Astrocyte (in vitro differentiated cells and primary cell): ENCODE measurements at regions not wholly inside any gene's neighbourhood (a gene's known extent, or its start where the extent isn't known, plus 50 kb on each side); places are given as distances from the start of the nearest gene placed in this dataset.

Experiments
- DNase-seq: peaks from one replicate; pipeline ENCODE4 v3.0.0-alpha.2; 2010; ENCODE audit warnings: low read depth
- FAIRE-seq: peaks from 2 replicates; lab custom pipeline; 2011; peaks lifted over from hg19 to GRCh38; lab: Jason Lieb, UNC
- H2AFZ ChIP-seq: 2 replicates; pipeline ENCODE4 v1.6.0; 2012; ENCODE audit warnings: low read depth, low read length, inconsistent platforms
- H3K27ac ChIP-seq: 2 replicates; pipeline ENCODE4 v1.5.1; 2011; ENCODE audit warnings: low read depth, low read length, inconsistent platforms
- H3K27me3 ChIP-seq: 2 replicates; pipeline ENCODE4 v1.6.0; 2011; ENCODE audit warnings: low read length, inconsistent platforms; ENCODE audit not compliant: insufficient read depth
- H3K36me3 ChIP-seq: 2 replicates; pipeline ENCODE4 v1.5.1; 2011; ENCODE audit warnings: low read length, inconsistent platforms; ENCODE audit not compliant: insufficient read depth
- H3K4me1 ChIP-seq: 2 replicates; pipeline ENCODE4 v1.5.1; 2011; ENCODE audit warnings: low read length, inconsistent platforms; ENCODE audit not compliant: insufficient read depth
- H3K4me2 ChIP-seq: 2 replicates; pipeline ENCODE4 v1.6.0; 2012; ENCODE audit warnings: low read length, inconsistent platforms
- H3K4me3 ChIP-seq: 2 replicates; pipeline ENCODE4 v1.5.1; 2011; ENCODE audit warnings: low read depth, mild to moderate bottlenecking, low read length, inconsistent platforms; ENCODE audit not compliant: insufficient read depth
- H3K79me2 ChIP-seq: 2 replicates; pipeline ENCODE4 v1.6.0; 2012; ENCODE audit warnings: mild to moderate bottlenecking, low read length, inconsistent platforms; ENCODE audit not compliant: insufficient read depth
- H3K9ac ChIP-seq: 2 replicates; pipeline ENCODE4 v1.6.0; 2012; ENCODE audit warnings: mild to moderate bottlenecking, low read length, inconsistent platforms
- H3K9me3 ChIP-seq: 2 replicates; pipeline ENCODE4 v1.5.1; 2012; ENCODE audit warnings: low read depth, mild to moderate bottlenecking, low read length, inconsistent platforms; ENCODE audit not compliant: insufficient read depth
- H4K20me1 ChIP-seq: 2 replicates; pipeline ENCODE4 v1.6.0; 2012; ENCODE audit warnings: low read length, inconsistent platforms; ENCODE audit not compliant: insufficient read depth
- H3K27ac Mint-ChIP-seq: one replicate; pipeline ENCODE4 v1.8.0; 2021; ENCODE audit warnings: mild to moderate bottlenecking, mixed read lengths; ENCODE audit not compliant: unreplicated experiment
- H3K27me3 Mint-ChIP-seq: one replicate; pipeline ENCODE4 v1.8.0; 2021; ENCODE audit warnings: low read depth, mixed read lengths; ENCODE audit not compliant: unreplicated experiment
- H3K36me3 Mint-ChIP-seq: one replicate; pipeline ENCODE4 v1.8.0; 2021; ENCODE audit warnings: low read depth, mixed read lengths; ENCODE audit not compliant: unreplicated experiment
- H3K4me1 Mint-ChIP-seq: one replicate; pipeline ENCODE4 v1.8.0; 2021; ENCODE audit warnings: low read depth, mixed read lengths; ENCODE audit not compliant: unreplicated experiment
- H3K4me3 Mint-ChIP-seq: one replicate; pipeline ENCODE4 v1.8.0; 2021; ENCODE audit warnings: mild to moderate bottlenecking, moderate library complexity, mixed read lengths; ENCODE audit not compliant: unreplicated experiment
- H3K9me3 Mint-ChIP-seq: one replicate; pipeline ENCODE4 v1.8.0; 2021; ENCODE audit warnings: mild to moderate bottlenecking, mixed read lengths; ENCODE audit not compliant: unreplicated experiment
- EZH2 ChIP-seq: IDR thresholded peaks from 2 replicates; pipeline ENCODE4 v1.6.1; 2012; ENCODE audit warnings: mild to moderate bottlenecking, low read length, inconsistent platforms; ENCODE audit not compliant: insufficient read depth
- TF ChIP-seq, protein P1 (sequence below): IDR thresholded peaks from 2 replicates; pipeline ENCODE4 v1.5.1; 2011; ENCODE audit warnings: low read depth, mild to moderate bottlenecking, inconsistent platforms, low read length, moderate library complexity; ENCODE audit not compliant: insufficient read depth

DNA sequence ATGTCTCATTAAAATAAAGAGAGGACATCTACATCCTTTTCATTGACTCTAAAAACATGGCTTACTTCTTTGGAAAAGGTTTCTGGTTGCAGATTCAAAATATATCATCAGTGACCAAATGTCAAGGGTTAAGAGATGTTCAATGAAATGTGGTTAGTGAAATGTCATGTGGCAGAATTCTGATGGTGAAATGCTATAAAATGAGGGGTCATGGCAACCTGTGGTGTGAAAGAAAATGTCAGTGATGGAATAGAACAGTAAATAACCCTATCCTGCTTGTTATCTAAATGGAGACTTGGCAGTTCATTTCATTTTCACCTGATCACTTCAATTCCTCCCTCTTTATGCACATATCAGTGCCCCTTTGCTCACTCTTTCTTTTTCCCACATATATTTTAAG lies 79.4 kb downstream of the TFPI2 start:
- Histone ChIP-seq H4K20me1 (no peaks in the 10 kb centered on the region), H3K36me3 (no peaks in the 10 kb centered on the region), H2AFZ (no peak overlapping the region), H3K27ac (no peak overlapping the region), H3K79me2 (no peaks in the 10 kb centered on the region), H3K27me3 (no peaks in the 10 kb centered on the region), H3K9ac (no peak overlapping the region), H3K4me2 (no peak overlapping the region), H3K4me1 (no peaks in the 10 kb centered on the region), H3K4me3 (no peak overlapping the region), H3K9me3 (no peaks in the 10 kb centered on the region)
- no peaks in the 10 kb centered on the region for H3K9me3 Mint-ChIP-seq
- H3K4me1 Mint-ChIP-seq, result no peaks in the 10 kb centered on the region
- DNase-seq, result no peak
- no peak overlapping the region for H3K4me3 Mint-ChIP-seq
- FAIRE-seq, result no peak
- H3K36me3 Mint-ChIP-seq, result no peaks in the 10 kb centered on the region
- no peak for TF ChIP-seq EZH2
- TF ChIP-seq, protein P1, sequence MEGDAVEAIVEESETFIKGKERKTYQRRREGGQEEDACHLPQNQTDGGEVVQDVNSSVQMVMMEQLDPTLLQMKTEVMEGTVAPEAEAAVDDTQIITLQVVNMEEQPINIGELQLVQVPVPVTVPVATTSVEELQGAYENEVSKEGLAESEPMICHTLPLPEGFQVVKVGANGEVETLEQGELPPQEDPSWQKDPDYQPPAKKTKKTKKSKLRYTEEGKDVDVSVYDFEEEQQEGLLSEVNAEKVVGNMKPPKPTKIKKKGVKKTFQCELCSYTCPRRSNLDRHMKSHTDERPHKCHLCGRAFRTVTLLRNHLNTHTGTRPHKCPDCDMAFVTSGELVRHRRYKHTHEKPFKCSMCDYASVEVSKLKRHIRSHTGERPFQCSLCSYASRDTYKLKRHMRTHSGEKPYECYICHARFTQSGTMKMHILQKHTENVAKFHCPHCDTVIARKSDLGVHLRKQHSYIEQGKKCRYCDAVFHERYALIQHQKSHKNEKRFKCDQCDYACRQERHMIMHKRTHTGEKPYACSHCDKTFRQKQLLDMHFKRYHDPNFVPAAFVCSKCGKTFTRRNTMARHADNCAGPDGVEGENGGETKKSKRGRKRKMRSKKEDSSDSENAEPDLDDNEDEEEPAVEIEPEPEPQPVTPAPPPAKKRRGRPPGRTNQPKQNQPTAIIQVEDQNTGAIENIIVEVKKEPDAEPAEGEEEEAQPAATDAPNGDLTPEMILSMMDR, result no peak
- H3K27me3 Mint-ChIP-seq, result no peaks in the 10 kb centered on the region
- H3K27ac Mint-ChIP-seq, result no peak overlapping the region

DNA sequence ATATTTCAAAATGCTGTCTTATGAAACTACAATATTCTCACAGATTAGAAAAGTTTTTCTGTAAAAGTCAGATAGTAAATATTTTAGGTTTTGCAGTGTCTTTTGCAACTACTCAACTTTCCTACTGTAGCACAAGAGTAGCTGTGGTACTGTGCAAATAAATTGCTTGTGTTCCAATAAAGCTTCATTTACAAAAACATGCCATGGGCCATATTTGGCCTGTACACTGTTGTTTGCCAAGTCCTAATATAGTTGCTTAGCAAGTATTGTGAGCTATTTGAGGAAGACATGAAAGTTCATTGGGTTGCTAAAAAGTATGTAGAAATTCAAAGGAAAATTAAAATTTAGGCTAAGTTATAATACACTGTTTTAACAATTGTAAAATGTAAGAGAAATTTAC lies 80.0 kb downstream of the TFPI2 start:
- H4K20me1 ChIP-seq, result no peaks in the 10 kb centered on the region
- no peaks in the 10 kb centered on the region for H3K27me3 ChIP-seq
- H3K9me3 ChIP-seq, result no peaks in the 10 kb centered on the region
- H3K4me3 ChIP-seq, result no peak overlapping the region
- TF ChIP-seq EZH2, result no peak
- TF ChIP-seq, protein P1, result no peak
- H3K4me1 ChIP-seq, result no peaks in the 10 kb centered on the region
- no peak overlapping the region for H3K4me2 ChIP-seq
- H3K36me3 ChIP-seq, result no peaks in the 10 kb centered on the region
- H3K27me3 Mint-ChIP-seq, result no peaks in the 10 kb centered on the region
- no peaks in the 10 kb centered on the region for H3K36me3 Mint-ChIP-seq
- no peak overlapping the region for H3K27ac Mint-ChIP-seq
- no peak overlapping the region for H3K4me3 Mint-ChIP-seq
- DNase-seq (no peak), FAIRE-seq (no peak)
- no peak overlapping the region for H3K27ac ChIP-seq
- H2AFZ ChIP-seq, result no peak overlapping the region
- no peaks in the 10 kb centered on the region for H3K79me2 ChIP-seq
- H3K4me1 Mint-ChIP-seq, result no peaks in the 10 kb centered on the region
- no peaks in the 10 kb centered on the region for H3K9me3 Mint-ChIP-seq
- no peak overlapping the region for H3K9ac ChIP-seq

DNA sequence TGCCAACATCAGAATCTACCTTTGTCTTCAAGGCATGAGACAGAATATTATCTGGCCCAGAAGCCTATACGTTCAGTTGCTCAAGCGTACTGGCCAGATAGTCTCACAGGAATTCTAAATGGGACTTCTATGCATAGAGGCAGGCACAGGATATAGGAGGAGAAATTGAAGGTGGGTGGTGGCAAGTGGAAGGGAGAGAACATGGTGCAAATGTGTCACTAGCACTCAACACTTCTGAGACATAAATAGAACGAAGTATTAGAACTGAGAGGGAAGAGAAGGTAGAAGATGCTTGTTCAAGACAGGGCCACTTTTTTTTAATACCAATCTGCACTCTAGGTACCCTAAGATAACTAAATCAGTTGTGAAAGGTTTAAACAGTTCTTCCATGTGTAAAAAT lies 85.8 kb downstream of the TFPI2 start:
- no peak for TF ChIP-seq EZH2
- TF ChIP-seq, protein P1, result no peak

More for the DNA sequence above, 85.8 kb downstream of the TFPI2 start:
- Mint-ChIP-seq H3K4me1 (no peaks in the 10 kb centered on the region), H3K4me3 (no peak overlapping the region), H3K27me3 (no peaks in the 10 kb centered on the region), H3K9me3 (peaks cover 2% of the 10 kb centered on the region), H3K36me3 (no peaks in the 10 kb centered on the region), H3K27ac (no peak overlapping the region)
- Histone ChIP-seq H3K9me3 (no peaks in the 10 kb centered on the region), H3K27me3 (no peaks in the 10 kb centered on the region), H3K4me2 (no peak overlapping the region), H3K4me3 (no peak overlapping the region), H3K9ac (no peak overlapping the region), H3K79me2 (no peaks in the 10 kb centered on the region), H2AFZ (no peak overlapping the region), H3K4me1 (no peaks in the 10 kb centered on the region), H3K27ac (no peak overlapping the region), H4K20me1 (no peaks in the 10 kb centered on the region), H3K36me3 (no peaks in the 10 kb centered on the region)
- no peak for FAIRE-seq
- no peak for DNase-seq
